ENCODE measurements at regions not wholly inside any gene's neighbourhood (a gene's known extent, or its start where the extent isn't known, plus 50 kb on each side); places are given as distances from the start of the nearest gene placed in this dataset.

DNA sequence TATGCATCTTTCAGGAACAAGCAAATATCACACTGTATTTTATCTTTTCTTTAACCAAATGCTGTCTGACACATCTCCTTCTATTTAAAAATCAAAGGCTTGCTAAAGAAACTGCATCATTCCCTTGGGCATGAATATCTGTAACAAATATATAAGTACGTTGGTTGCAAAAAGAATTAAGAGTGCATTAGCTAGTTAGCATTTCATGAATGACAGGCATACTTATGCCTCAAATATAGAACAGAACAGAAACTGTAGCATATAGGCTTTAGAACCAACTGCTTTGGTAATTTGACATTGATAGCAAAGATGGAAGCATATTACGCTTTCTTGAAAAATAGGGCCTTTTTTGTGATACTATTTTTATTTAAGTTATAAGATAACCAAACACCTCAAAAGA lies 761.2 kb downstream of the MAT2B start:
- H3K9me3 ChIP-seq (ENCODE audit: low read length) = no peaks in the 10 kb centered on the region
- H3F3A ChIP-seq (ENCODE audit: insufficient read depth, low read length) = no peaks in the 10 kb centered on the region
- no peaks in the 10 kb centered on the region for H3K36me3 ChIP-seq (ENCODE audit: insufficient read depth, low read length)
- H3K4me1 ChIP-seq (ENCODE audit: insufficient read depth, low read length, severe bottlenecking) = no peaks in the 10 kb centered on the region
- H3K9me2 ChIP-seq (ENCODE audit: low read depth, low read length) = no peaks in the 10 kb centered on the region
- H2AFZ ChIP-seq (ENCODE audit: low read length) = no peak overlapping the region
- no peaks in the 10 kb centered on the region for H3K79me2 ChIP-seq (ENCODE audit: insufficient read depth, low read length)
- no peak for TF ChIP-seq CTCF (IDR thresholded peaks at IDR 0.05; ENCODE audit: low read length)
- no peak for TF ChIP-seq EZH2 (IDR thresholded peaks at IDR 0.05; ENCODE audit: borderline replicate concordance, low read length)
- no peaks in the 10 kb centered on the region for H3K27me3 ChIP-seq (ENCODE audit: insufficient read depth, low read length)
- H3K27ac ChIP-seq (ENCODE audit: low read depth, low read length, poor library complexity, severe bottlenecking) = no peak overlapping the region
- no peaks in the 10 kb centered on the region for H4K20me1 ChIP-seq (ENCODE audit: insufficient read depth, low read length)
- no peak overlapping the region for H3K4me2 ChIP-seq (ENCODE audit: low read length)
- no peak overlapping the region for H3K9ac ChIP-seq (ENCODE audit: low read length)
- no peak overlapping the region for H3K4me3 ChIP-seq (ENCODE audit: low read depth, low read length, poor library complexity, severe bottlenecking)

DNA sequence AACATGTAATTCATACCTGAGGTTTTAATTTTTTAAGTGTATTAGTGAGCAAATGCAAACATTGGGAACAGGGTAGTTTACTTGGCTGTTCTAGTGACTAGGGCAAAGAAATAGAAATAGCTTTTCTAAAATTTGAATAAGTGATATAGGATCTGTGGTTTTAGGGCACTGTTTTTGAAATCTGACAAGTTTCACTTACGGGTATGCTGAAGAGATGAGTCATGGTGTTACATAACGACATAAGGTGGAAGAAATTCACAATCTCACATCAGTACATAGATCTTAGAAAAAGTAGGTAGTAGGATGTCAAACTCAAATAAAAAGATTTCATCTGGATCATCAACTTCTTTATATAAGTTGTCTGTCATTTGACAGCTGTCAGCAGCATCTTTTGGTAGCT lies 772.3 kb downstream of the MAT2B start:
- H3F3A ChIP-seq (ENCODE audit: insufficient read depth, low read length) = no peaks in the 10 kb centered on the region
- no peak overlapping the region for H2AFZ ChIP-seq (ENCODE audit: low read length)
- no peaks in the 10 kb centered on the region for H3K4me1 ChIP-seq (ENCODE audit: insufficient read depth, low read length, severe bottlenecking)
- H4K20me1 ChIP-seq (ENCODE audit: insufficient read depth, low read length) = no peaks in the 10 kb centered on the region
- no peaks in the 10 kb centered on the region for H3K36me3 ChIP-seq (ENCODE audit: insufficient read depth, low read length)
- H3K27ac ChIP-seq (ENCODE audit: low read depth, low read length, poor library complexity, severe bottlenecking) = no peak overlapping the region
- no peaks in the 10 kb centered on the region for H3K9me2 ChIP-seq (ENCODE audit: low read depth, low read length)
- H3K9ac ChIP-seq (ENCODE audit: low read length) = no peak overlapping the region
- TF ChIP-seq CTCF (IDR thresholded peaks at IDR 0.05; ENCODE audit: low read length) (no peak), EZH2 (IDR thresholded peaks at IDR 0.05; ENCODE audit: borderline replicate concordance, low read length) (no peak)
- no peaks in the 10 kb centered on the region for H3K27me3 ChIP-seq (ENCODE audit: insufficient read depth, low read length)
- H3K9me3 ChIP-seq (ENCODE audit: low read length) = no peaks in the 10 kb centered on the region
- H3K4me3 ChIP-seq (ENCODE audit: low read depth, low read length, poor library complexity, severe bottlenecking) = no peak overlapping the region
- no peaks in the 10 kb centered on the region for H3K79me2 ChIP-seq (ENCODE audit: insufficient read depth, low read length)
- no peak overlapping the region for H3K4me2 ChIP-seq (ENCODE audit: low read length)

GRCh38 chr5:164289526-164289925 lies 784.1 kb downstream of the MAT2B start:
- no peaks in the 10 kb centered on the region for H3K27me3 ChIP-seq (ENCODE audit: insufficient read depth, low read length)

More at GRCh38 chr5:164289526-164289925, 784.1 kb downstream of the MAT2B start:
- TF ChIP-seq EZH2 (IDR thresholded peaks at IDR 0.05; ENCODE audit: borderline replicate concordance, low read length) = no peak
- TF ChIP-seq CTCF (IDR thresholded peaks at IDR 0.05; ENCODE audit: low read length) = no peak
- Histone ChIP-seq H3K4me1 (ENCODE audit: insufficient read depth, low read length, severe bottlenecking) (no peaks in the 10 kb centered on the region), H4K20me1 (ENCODE audit: insufficient read depth, low read length) (no peaks in the 10 kb centered on the region), H3K9me2 (ENCODE audit: low read depth, low read length) (no peaks in the 10 kb centered on the region), H3K27ac (ENCODE audit: low read depth, low read length, poor library complexity, severe bottlenecking) (no peak overlapping the region), H3F3A (ENCODE audit: insufficient read depth, low read length) (no peaks in the 10 kb centered on the region), H3K36me3 (ENCODE audit: insufficient read depth, low read length) (no peaks in the 10 kb centered on the region), H3K79me2 (ENCODE audit: insufficient read depth, low read length) (no peaks in the 10 kb centered on the region), H3K9ac (ENCODE audit: low read length) (no peak overlapping the region), H3K4me3 (ENCODE audit: low read depth, low read length, poor library complexity, severe bottlenecking) (no peak overlapping the region), H3K9me3 (ENCODE audit: low read length) (no peaks in the 10 kb centered on the region), H2AFZ (ENCODE audit: low read length) (no peak overlapping the region), H3K4me2 (ENCODE audit: low read length) (no peak overlapping the region)
